ENCODE measurements at regions not wholly inside any gene's neighbourhood (a gene's known extent, or its start where the extent isn't known, plus 50 kb on each side); places are given as distances from the start of the nearest gene placed in this dataset.

DNA sequence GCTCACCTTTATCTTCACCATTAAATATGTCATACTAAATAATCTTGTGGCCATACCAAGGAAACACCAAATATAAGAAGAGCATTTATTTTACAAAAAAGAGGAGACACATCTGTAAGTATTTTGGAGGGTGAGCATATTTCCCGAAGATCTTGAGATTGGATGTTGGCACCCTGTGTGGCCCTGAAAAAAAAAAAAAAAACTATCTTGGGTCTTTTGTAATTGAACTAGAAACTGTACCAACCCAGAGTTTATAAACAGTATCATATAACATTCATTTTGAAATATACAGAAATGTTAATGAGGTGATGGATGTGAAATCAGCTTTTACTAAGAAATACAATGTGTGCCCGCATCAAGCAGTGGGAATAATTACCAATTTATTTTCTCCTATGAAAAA lies 104.0 kb upstream of the FRMD6 start:
- DNase-seq (ENCODE audit: low read depth), result no peak

DNA sequence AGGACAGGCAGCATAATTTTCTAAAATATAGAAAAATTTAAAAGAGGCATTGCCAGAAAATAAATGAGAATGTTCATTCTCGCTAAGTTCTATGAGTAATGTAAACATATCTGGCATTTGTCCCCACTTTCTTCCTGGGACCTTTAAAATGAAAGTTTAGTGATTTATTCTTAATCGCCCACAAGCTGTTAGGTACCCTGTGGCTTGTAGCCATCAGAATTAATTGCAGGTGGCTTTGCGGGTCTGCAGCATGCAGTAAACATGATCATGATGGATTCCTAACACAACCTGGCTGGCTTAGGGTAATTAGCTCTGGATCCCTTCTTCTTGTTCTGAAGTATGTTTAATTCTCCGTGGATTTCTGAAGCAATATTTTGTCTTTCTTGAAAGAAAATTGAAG lies 103.5 kb upstream of the FRMD6 start:
- DNase-seq (ENCODE audit: low read depth), result no peak

DNA sequence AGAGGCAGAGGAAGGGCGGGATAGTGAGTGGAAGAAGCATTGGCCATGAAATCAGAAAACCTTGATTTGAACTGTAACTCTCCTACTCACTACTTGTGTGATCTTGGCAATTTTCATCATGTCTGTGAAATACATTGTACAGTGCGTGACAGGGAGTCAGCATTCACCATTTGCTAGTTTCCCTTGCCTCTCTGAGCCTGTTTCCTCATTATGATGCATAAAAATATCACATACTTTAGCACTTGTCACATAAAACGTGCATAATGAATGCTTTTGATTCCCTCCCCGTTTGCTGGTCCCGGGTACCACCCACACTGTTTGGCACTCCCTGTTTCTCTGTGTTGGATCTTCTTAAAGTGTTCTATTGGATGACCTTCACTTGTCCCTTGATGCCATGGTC lies 101.1 kb upstream of the FRMD6 start:
- no peak for DNase-seq (ENCODE audit: low read depth)

DNA sequence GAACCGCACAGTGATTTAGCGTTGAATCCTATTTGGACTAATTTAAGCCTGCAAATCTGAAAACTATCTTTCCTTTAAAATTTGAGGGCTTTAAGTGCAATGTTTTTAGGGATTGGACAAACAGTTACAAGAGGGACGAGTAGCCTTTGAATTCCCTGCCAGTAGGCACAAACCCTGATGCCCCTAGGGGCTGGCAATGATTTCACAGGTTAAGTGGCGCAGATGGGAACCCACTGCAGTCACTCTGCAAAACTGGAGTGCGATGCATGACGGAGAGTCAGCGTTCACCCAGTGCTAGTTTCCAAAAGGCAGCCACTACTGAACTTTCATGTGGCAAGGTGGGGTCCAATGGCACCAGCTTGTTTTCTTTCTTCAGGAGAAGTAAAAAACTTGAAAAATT lies 99.4 kb upstream of the FRMD6 start:
- no peak for DNase-seq (ENCODE audit: low read depth)

DNA sequence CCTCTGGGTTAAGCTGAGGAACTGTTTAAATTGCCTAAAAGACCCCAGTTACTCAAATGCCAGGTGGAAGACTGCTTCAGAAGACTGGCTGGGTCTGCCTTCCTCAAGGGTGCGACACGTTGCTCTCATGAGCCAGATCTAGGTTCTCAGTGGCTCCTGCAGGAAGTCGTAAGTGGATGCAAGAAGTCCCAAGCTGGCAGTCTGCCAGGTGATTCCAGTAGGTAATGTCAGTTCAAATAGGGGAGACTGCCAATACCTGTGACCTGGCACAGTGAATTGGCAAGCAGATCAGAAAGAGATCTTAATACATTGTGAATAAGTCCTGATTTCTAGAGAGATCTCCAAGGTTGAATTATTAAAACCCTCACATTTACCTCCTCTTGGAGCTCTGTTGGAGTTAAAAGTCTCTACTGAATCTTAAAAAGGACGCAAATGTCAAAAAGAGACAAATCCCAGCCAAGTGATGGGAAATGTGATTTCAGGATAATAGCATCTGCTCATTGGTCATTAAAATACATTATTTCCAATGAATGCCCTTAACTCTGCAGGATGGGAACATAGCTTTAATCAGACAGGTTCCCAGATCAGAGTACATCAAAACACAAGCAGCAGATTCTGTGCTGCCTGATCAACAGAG lies 98.8 kb upstream of the FRMD6 start:
- no peak for DNase-seq (ENCODE audit: low read depth)

DNA sequence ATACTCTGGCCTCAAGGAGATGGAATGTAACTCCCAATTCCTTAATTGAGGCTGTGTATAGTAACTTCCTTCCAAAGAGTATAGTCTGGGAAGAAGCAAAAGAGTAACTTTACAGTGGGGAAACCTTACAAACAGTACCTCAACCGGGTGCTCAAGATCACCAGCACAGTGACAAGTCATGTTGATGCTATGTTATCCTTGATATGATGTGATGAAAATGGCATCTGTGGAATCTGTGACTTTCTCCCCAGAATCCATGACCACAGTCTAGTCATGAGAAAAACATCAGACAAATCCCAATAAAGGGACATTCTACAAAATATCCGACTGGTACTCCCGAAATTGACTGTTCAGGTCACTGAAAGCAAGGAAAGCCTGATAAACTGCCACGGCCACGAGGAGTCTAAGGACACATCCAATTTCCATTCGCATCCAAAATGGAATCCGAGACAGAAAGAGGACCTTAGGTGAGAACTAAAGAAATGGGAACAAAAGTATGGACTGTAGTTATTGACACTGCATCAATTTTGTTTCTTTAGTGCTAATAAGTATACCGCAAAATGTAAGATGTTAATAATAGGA lies 97.3 kb upstream of the FRMD6 start:
- DNase-seq (ENCODE audit: low read depth), result peak; percentile 93

DNA sequence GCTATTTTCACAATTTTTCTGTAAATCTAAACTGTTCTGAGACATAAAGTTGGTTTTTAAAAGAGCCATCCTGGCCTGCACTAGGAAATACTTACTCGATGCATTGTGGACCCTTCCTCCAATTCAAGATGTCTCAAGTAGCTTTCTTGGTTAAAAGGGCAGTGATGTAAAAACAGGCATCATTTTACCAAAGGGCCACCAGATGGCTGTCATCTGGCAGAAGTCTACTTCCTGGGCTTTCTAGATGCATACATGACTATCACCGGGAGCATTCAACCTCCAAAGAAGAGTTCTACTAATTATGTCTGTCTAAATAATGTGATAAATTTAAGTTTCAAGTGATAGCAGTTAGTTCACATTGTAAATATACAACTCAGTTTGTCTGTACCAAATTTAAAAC lies 96.8 kb upstream of the FRMD6 start:
- DNase-seq (ENCODE audit: low read depth), result no peak

DNA sequence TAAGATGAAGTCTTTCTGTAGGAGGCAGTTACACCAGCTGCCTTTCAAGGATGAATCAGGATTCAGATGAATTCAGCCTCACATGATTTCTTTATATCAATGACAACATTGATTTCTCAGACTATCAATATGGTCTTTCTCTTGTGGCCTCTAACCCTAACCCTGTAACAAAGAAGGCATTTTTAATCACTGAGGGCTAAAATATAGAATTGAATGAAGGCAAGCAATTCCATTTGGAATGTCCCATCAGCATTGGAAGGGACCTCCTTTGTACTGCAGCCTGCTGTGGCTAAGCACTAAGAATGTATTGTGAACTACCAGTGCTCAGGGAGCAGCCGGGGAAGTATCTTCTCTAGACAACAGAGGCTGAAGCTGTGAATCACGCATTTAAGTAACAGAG lies 90.6 kb upstream of the FRMD6 start:
- DNase-seq (ENCODE audit: low read depth), result no peak

DNA sequence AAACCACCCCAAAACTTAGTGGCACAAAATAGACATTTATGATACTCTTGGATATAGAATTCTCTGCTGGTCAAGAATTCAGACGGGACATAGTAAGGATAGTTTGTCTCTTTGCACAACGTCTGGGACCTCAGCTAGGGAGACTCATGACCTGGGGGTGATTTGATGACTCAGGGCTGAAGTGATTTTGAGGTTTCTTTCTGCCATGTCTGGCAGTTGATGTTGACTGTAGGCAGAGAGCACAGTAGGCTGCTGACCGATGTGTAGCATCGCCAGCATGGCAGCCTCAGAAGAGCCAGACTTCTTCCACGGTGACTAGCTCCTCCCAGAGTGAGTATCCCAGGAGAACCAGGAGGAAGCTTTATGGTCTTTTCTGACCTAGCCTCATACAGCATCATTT lies 88.9 kb upstream of the FRMD6 start:
- no peak for DNase-seq (ENCODE audit: low read depth)

DNA sequence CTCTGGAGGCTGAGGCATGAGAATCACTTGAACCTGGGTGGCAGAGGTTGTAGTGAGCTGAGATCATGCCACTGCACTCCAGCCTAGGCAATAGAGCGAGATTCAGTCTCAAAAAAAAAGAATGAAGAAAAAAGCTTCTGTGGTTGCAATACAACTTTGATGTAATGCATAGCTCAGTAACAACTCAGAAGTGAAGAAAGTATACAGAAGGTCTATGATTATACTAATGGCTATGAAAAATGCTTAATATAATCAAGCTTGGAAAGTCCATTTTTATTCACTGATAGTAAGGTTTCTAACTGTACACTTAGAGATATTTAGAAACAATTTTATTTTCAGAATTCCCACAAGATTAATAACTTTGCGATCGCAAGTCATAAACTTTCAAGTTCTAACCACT lies 88.2 kb upstream of the FRMD6 start:
- DNase-seq (ENCODE audit: low read depth), result no peak

DNA sequence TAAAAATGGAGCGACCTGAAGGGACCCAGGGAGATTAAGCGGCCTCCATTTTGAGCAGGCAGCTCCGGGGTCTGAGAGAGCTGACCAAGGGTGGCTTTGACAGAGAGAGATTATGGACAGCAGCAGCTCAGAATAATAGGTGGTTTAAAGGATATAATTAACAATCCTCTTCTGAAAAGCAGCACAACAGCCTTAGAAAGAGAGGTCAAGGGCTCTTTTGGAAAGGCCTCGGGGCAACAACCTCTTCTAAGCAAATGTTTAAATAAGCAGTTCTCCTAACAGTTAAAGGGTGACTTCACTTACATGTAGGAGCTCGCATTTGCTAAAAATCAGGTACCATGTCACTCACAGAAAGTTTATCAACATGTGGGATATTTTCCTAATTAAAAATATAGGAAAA lies 87.2 kb upstream of the FRMD6 start:
- DNase-seq (ENCODE audit: low read depth), result no peak

DNA sequence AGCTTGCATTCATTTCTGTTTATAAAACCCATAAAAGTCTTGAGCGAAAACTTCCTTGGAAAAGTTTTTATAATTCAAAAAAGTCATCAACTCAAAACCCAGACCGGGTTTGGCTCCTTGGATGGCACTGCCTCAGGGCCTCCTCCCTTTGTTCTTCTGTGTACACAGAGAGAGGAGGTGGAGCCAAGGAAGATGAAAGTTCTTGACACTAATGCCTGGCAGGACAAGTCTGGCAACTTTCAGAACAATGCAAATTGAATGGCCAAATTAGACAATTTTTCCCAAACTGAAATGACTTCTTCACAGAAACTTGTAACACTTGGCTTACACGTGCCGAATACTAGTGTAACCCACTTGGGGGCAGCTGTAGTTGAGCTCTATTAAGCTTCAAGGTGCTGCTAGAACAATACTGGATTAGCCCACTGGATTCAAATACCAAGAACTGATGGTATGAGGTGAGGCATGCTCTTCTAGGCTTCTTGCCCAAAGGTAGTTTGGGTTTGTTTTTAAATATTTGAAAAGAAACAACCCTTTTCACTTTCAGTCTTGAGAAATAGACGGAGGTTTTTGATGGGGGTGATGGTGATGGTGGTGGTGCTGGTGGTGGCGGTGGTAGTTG lies 86.6 kb upstream of the FRMD6 start:
- no peak for DNase-seq (ENCODE audit: low read depth)

DNA sequence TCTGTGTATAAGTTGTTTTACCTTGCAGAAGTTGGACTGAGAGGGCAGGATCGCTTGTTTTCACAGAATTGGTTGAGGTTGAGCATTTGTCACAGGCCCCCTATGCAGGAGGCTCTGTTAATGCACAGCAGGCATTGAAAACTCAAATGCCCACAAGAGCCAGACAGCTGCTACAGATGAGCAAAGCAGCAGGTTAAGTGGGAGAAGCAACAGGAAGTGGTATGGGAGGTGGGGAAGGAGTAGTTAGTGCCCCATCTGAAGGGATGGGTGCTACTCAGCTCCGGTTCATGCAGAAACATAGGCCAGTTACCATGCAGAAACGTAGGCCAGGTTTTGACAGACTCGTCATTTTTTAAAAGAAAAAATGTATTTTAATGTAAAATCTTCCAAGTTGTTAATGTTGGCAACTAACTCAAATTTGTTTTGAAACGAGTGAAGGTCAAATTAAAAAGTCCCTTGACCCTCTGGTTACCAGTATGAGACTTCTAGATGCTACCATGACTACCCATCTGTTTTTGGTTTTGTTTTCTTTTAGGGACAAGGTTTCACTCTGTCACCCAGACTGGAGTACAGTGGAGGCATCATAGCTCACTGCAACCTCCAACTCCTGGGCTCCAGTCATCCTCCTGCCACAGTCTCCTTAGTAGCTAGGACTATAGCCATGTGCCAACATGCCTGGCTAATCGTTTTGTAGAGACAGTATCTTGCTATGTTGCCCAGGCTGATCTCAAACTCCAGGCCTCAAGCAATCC lies 84.7 kb upstream of the FRMD6 start:
- no peak for DNase-seq (ENCODE audit: low read depth)

DNA sequence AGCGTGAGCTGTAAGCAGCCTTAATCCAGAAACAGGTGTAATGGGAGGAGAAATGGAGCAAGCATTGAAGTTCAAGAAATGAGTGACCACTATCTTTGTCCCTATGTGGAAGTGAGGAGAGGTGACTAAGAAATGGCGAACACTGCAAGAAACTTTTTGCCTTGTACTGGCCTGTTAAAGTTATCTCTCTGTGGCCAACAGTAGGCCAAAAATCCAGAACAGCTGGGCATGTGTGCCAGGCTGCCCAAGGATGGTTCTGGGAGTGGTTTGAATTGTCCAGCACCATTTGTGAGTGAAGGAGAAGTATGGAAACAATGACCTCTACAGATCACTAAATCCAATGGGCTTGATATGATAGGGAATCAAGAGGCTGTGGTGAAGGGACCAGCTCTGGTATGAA lies 83.3 kb upstream of the FRMD6 start:
- no peak for DNase-seq (ENCODE audit: low read depth)

DNA sequence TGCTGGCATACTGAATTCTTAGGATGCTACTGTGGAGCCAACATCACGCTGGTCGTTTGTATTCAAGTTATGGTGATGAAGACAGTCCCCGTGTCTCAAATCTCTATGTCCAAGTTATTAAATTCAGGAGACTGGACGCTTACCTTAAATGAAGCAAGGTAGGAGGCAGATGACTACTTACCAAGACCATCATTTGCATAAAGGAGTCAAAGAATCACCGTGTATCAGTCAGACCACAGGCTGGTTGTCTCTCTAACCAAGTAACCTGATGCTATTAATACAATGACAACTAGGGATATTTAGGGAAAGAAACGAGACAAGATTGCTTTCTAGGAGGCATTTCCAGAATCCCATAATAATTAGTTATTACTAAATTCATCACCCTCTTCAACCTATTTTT lies 78.1 kb upstream of the FRMD6 start:
- DNase-seq (ENCODE audit: low read depth), result no peak

DNA sequence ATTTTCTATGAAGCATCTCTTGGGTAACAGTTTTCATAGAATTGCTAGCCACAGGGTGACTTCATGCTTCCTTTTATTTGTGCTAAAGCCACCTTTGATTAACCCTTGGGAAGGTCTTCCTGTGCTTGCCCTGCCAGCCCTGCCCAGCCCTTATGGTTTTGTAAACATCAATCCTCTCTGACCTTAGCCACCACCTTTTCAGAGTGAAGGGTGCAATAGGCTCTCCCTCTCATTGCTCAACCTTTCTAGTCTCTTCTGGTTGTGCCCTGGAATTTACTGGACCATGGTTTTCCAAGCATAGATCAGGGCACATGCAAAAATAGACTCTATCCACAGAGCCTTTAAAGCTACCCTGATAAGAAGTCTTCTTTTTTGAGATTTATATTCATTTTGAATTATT lies 77.7 kb upstream of the FRMD6 start:
- no peak for DNase-seq (ENCODE audit: low read depth)

DNA sequence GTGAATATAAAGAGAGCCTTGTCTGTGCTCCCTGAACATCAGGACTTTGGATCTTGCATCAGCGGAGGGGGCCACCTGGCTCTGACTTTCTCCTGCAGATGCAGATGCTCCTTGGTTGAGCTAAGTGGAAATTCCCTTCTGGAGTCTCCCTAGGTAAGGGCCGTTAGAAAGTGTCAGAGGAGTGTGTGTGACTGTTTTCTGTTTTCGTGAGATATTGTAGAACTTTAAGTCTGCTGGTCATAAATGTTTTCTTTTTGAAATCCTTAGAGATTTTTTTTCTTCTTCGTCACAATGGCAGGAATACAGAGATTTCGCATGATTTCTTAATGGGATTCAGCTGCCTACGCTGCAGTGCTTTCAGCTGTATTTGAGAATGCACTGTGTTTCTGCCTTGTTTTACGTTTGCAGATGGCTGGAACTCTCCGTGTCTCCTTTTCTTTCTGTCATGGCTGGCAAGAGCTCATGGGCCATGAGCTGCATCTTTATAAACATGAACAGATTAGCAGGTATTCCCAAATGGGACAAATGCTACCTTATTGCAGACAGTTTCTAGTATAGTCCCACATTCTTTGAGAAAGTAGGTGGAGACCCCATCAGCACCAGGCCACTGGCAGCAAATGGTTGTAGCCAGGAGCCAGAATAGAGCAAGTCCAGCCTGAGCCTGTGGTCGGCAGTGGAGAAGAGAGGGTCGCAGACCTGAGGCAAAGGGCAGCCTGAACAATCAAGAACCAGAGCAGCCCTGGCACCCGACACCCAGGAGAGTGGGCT lies 76.2 kb upstream of the FRMD6 start:
- no peak for DNase-seq (ENCODE audit: low read depth)

DNA sequence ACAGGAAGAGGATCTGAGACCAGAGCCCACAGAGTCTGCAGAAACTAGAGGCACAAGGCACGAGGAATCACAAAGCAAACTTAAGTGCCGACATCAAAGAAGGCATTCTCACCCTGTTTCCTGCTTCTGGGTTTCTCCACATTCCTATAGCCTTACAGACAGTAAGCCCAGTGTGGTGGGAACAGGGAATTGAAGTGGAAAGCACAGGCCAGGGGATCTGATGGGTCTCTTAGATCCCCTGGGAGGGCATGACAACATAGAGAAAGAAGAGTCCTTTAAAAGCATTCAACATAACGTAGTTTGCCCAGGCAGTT lies 75.6 kb upstream of the FRMD6 start:
- no peak for DNase-seq (ENCODE audit: low read depth)

DNA sequence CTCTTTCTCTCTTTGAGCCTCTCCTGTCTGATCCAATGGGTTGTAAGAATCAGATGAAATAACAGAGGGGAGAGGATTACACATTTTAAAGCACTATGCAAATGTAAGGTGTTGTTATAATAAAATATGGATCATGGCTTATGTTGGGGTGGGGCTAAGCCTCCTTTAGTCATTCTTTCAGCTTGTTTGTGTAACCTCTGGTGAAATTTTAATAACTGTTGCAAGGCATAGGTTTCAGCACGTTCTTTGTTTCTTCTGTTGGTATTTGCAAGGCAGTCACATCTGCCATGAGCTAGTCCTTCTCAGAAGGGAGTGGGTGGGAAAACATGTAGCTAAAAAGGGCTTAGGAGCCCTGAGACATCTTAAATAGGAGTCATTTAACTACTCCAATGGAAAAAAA lies 74.8 kb upstream of the FRMD6 start:
- DNase-seq (ENCODE audit: low read depth), result peak; percentile 60

DNA sequence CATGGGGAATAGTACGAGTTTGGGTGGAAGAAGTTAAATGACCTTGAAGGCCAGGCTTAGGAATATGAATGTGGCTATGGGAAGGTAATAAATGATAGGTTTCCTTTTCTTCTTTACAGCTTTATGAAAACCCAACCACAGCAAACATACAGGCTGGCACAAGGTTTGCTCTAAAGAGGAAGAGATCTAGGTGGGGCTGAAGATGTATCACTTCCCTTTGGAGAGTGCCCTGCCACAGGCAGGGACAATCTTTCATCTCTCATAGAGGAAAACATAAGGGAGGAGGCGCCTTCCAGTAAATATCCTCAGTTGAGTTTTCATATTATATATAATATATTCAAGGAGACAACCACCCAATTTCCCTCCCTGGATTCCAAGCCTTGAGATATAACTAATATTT lies 72.9 kb upstream of the FRMD6 start:
- no peak for DNase-seq (ENCODE audit: low read depth)

DNA sequence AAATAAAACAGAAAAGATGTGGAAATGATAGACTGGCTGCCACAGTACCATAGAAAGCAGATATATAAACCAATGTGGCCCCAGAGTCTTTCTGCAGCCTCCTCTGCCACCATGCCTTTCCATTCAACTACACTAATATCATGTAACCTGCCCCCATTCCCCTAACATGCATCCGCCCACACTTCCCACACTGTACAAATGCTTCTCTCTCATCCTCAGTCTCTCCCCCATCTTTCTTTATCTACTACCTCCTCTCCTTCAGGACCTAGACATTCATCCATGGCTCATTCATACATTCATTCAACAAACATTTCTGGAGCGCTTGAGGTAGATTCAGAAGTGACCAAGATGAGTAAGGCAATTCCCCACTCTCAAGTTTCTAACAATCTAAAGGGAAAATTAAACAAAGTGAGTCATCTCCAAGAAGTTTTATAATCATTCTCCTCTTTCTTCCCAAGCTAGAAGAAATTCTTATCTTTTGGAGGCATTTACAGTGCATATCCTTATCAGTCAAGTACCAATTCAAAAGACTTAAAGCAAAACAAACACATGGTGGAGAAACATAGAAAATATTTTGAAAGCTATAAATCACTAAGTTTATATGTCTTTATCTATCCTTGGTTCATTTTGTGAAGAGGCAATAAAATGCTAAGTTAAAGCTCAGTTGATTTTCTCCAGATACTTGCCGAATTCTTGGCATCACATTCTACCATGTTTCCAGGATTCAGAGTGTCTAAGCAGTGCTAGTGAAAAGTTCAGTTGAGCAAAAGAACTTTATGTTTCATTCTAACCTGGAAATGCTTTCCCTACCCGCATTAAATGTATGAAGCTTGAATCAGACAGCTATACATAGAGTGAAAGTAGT lies 70.5 kb upstream of the FRMD6 start:
- peak; percentile 79 for DNase-seq (ENCODE audit: low read depth)

DNA sequence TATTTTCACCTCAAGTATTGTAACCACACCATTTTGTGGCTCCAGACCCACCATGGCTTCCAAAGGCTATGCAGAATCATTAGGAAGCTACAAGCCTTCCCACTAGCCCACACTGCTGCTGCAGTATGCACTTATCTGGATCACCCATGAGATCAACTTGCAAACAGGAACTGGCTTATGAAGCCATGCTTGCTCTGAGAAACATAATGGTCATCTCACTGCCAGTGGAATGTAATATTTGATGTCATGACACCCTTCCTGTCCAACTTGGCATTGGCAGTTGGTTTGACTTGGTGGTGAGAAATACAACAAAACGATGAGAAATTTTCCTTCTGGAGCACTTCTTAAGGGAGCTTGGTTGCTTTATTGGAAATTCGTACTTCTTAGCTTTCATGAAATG lies 69.3 kb upstream of the FRMD6 start:
- DNase-seq (ENCODE audit: low read depth), result no peak

Data from GM04503 (cell line).